ENCODE measurements at regions not wholly inside any gene's neighbourhood (a gene's known extent, or its start where the extent isn't known, plus 50 kb on each side); places are given as distances from the start of the nearest gene placed in this dataset.
"Not testable (repeated sequence)": the region's sequence is repeated elsewhere in the genome, so short reads cannot be mapped to it uniquely, and the experiment has no call there.

DNA sequence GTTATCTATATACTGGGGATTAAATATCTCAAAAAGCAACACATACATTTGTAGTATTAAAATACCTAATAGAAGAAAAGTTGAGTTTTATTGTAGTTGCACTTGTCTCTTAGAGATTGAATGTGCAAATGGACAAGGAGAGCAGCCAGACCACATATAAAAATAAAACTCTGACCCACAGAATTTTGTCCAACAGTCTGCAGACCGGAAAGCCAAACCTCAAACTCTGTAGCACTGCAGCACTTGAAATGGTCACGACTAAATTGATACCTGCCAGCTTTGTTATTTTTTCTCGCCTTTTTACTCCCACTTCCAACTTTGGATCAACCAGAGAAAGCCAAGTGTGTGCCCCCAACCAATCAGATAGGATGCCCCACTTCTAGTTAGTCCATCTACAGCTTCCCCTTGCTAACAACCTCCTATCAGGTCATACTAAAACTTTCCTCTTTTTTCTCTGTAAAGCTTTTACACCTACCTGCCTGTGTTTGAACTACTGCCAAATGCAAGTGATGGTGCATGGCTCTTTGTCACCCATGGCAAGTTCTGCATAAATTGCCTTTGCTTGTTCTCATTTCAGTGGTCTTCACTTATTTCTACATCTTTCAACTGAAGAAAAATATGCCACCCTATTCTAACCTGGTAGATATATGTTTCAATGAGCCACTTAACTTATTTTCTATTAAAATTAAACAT lies 1250.7 kb upstream of the SPRY2 start:
- DNase-seq, result no peak

DNA sequence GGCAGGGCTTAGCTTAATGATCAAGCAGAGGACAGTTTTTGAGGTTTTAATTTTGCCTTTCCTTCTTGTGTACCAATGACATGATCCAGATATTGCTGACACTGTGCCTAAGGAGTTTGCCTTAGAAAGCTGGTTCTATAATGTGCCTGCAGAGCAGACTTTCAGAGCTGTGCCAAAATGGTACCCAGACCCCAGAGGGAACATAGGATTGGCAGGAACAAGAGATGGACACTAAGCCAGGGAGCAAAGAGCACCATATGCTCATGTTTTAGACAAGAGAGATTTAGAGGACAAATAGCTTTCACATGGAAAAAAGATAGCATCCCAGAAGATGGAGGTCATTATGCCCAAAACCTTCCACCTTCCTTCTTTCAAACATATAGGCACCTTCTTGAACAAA lies 1241.5 kb upstream of the SPRY2 start:
- DNase-seq, result no peak

DNA sequence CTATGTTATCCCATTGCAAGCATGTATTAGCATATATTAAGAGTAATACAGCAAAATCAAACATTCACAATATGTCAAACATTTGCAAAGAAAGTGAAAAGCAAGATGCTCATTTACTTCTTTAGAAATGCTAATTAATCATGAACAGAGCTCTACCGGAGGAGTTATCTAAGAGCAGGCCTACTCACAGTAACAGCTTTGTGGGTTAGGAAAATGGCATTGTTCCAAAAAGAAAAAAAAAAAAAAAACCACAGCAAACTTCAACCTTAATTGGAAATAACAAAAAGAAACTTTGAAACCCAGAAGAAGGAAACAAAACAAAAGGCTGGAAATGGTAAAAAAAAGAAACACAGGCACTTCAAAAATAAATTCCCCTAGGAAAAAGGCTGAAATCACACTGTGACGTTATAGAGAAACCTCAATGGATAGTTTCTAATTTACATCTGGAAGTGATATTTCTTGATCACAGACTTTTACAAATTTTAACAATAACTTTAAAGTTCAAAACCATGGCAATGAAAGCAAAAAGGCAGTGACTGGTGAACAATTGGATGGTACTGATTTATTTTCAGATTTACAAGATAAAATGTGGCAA lies 1236.8 kb upstream of the SPRY2 start:
- DNase-seq, result no peak

DNA sequence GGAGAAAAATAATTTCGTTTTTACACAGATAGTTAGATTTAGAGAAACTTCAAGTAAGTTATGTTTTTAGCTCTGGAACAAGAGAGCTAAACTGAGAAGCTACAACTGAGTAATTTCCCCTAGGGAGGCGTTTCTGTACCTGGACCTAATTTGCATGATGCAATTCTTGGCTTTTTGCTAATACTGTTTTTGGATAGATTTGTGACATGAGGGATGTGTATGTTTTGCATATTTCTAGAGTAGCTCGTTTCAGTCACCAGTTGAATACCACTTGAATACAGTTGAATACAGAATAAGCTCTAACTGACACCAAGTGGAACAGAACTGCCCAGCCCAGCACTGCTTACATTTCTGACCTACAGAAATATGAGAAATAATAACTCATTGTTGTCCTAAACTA lies 1227.9 kb upstream of the SPRY2 start:
- no peak for DNase-seq

DNA sequence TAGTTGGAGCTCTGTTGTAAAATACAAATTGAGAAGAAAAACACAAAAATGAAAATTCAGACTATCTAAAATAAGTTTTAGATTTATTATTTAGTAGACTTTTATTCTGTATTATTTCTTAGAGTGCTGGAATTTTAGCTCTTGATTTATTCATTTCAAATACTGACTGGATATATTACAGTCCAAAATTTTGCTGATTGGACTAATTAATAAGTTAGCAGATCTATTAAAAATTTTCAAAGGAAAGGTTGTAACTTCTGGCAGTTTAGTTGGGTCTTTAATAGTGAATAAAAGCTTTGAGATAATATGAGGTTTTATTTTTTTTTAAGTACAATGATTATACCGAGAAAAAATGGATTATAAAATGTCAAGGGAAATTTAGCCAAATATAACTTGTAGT lies 1224.9 kb upstream of the SPRY2 start:
- no peak for DNase-seq

DNA sequence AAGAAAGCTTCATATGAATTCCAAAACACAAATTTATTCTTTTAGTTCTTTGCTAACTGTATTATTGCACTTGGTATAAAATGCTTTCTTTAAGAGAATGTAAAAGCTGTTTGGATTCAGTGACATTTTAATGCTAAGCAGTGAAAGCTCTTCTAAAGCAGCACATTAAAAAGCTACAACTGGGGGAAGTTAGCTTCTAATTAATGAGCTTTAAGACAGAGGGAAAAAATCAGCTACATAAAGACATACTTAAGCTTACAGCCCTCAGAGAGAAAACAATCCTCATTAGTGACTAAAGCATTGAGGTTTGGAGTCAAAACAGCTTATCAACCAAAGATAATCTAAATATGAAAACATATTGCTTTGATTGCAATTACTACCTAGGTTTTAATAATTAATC lies 1222.2 kb upstream of the SPRY2 start:
- DNase-seq, result no peak

DNA sequence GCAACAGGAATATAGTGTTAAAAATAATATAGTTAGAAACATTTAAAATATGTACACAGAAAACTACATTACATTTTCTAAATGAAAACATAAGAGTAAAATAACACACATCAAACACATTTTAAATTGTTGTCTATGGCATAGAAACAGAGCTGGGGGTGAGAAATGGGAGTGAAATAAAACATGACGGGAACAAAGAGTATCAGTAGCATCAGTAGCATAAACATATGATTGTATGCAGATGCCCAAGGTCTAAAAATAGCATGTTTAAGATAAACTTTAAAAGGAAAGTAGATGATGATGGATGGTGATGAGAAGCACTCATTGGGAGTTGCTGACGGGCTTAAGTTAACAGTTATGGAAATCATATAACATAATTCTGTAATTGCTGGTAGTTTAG lies 1221.7 kb upstream of the SPRY2 start:
- no peak for DNase-seq

DNA sequence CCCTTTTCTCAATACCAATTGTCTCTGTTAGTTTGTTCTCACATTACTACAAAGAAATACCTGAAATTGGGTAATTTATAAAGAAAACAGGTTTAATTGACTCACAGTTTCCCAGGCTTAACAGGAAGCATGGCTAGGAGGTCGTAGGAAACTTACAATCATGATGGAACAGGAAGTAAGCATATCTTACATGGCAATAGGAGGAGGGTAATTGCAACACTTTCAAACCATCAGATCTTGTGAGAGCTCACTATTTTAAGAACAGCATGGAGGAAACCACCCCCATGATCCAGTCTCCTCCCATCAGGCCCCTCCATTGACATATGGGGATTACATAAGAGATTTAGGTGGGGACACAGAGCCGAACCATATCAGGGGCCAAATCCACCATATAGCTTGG lies 1210.1 kb upstream of the SPRY2 start:
- DNase-seq, result no peak

DNA sequence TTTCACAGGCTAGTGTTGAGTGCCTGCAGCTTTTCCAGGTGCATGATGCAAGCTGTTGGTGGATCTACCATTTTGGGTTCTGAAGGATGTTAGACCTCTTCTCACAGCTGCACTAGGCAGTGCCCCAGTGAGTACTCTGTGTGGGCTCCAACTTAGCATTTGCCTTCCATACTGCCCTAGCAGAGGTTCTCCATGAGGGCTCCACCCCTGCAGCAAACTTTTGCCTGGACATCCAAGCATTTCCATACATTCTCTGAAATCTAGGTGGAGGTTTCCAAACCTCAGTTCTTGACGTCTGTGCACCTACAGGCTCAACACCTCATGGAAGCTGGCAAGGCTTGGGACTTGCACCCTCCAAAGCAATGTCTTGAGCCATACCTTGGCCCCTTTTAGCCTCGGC lies 1205.4 kb upstream of the SPRY2 start:
- not testable (repeated sequence) for DNase-seq

DNA sequence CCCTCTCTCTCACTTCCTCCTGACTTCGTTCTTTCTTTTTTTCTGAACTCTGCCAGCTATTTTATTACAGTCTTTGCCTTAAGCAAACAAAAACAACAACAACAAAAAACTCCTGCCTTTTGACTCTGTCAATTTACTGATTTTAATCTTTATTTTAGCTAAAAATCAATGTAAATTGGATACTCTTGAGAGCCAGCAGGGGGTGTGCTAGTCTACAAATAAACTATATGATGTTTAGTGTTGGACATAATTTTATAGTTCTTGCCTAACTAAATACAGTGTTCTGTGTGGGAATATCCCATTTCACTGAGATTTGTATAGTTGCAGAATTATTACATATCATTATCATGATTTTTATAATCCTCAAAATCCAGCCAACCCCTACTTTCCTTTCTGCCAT lies 1199.9 kb upstream of the SPRY2 start:
- no peak for DNase-seq

DNA sequence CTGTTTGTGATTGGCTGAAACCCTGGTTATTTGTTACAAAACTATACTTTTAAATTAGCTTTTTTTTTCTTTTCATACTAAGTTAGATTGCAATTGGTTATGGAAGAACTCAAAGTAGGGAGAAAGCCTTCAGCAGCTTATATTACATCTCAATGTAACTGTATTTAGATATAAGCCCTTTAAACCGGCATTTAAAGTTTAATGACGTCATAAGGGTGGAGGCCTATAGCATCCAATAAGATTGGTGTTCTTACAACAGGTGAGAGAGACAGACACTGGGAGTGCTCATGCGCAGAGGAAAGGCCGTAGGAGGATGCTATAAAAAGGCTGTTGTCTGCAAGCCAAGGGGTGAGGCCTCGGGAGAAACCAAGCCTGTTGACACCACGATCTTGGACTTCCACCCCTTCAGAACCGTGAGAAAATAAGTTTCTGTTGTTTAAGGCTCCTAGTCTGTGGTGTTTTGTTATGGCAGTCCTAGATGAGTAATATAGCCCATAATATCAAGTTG lies 1198.8 kb upstream of the SPRY2 start:
- no peak for DNase-seq

DNA sequence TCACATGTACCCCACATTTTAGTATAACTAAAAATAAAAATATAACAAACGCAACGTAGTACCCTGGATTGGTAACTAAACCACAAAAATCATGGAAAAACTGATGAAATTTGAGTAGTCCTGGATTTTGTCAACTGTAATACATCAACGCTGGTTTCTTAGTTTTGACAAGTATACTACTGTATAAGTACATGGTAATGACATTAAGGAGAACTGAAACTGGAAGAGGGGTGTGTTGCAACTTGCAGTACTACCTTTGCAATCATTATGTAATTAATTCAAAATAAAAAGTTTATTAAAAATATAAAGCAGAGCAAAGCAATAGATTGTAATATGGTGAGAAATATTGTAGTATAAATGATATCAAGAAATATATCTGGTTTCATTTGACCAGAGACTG lies 1158.0 kb upstream of the SPRY2 start:
- no peak for DNase-seq

DNA sequence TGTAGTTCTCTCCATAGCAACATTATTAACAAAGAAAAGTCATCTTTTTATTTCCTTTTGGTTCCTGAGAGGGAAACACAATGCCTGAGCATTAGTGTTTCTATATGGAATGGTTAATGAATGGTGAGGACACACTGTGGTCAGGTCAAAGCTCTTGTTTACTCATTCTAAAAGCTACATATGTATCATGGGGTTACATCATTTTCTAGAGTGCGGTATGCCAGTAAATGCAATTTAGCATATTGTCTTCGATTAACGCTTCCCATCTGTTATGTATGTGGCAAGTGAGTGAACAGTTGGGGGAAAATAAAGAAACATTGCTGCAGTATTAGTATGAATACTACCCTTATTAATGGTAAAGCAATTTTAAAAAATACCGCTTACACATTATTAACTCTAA lies 1152.2 kb upstream of the SPRY2 start:
- no peak for DNase-seq

DNA sequence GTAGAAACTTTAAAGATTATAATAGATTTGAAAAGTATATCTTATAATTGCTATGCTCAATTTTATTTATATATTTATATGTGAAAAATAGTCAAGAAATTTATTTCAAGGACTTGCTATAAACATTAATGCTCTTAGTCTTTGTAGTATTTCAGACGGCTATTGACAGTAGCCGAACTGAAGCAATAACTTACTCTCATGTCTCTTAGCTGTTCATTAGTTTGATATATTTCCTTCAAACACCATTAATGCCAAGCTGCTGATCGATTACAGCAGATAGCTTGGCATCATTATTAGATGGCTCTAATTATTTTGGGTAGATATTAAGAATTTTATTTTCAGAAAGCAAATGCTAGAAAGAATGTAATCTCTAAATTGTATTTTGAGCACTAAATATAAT lies 1151.5 kb upstream of the SPRY2 start:
- DNase-seq, result no peak

DNA sequence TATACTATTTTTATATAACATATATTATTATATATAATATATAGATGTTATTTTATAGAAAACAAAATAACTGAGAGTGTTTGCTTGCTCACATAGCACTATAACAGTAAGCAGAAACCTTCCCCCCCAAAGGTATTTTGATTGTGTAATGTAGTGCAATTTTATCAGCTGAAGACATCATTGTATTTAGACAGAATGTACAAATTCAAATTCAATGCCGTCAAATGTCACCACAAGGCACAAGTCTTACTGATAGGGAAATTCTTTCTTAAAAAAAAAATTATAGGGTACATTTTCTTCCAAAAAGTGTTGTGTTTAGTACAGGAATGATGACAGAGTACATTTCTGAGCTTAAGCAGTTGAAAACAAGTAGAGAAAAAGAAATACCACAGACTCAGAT lies 1147.1 kb upstream of the SPRY2 start:
- DNase-seq, result no peak

DNA sequence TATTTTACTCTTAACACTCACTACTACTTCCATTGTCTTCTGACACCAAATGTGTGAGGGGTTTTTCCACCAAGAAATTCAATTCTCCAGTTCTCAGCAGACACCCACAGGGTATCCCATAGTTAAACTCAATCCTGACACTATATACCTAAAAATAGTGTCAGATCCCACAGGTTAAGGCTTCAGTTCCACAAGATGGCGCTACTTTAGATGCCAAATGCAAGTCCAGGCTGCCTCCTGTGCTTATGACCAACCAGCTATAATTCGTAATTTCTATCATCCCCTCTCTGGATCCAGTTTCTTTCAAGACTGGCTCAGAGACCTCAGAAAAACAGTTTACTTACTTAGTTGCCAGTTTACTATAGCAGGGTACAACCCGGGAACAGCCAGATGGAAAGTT lies 1146.2 kb upstream of the SPRY2 start:
- DNase-seq, result no peak

DNA sequence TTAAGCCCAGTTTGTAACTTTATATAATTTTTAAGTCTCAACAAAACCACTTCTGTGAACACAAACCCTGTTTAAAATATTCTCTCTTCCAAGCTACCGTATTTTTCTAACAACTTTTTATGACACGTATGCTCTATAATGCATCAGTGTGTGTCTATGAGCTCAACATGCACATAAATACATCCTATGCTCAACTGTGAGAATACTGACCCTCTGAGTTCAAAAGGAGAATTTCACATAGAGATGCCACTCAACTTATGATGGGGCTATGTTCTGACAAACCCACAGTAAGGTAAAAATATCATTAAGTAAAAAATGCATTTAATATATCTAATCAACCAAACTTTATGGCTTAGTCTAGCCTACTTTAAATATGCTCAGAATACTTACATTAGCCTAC lies 1139.7 kb upstream of the SPRY2 start:
- no peak for DNase-seq

DNA sequence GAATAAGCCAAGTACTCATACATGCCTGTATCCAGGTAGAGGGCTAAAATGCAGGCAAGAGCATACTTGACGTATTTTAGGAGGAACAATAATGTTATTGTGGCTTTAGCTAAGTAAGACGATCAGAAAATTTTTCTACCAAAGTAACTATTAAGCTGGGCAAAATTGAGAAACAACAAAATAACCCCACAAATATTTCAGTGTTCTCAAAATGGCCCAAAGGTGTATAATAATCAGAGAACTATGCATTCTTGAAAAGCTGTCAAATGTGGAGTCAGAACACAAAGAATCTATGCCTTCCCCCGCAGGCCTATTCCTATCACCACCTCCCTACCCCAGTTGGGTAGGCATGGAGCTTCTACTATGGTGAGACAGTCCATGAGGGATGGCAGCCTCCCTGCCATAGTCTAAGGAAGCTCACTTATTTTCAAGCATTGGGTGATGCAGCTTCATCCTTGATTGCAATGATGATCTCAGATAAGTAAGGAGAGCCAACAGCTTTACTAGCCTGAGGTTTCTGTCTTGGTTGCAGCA lies 1132.5 kb upstream of the SPRY2 start:
- no peak for DNase-seq

DNA sequence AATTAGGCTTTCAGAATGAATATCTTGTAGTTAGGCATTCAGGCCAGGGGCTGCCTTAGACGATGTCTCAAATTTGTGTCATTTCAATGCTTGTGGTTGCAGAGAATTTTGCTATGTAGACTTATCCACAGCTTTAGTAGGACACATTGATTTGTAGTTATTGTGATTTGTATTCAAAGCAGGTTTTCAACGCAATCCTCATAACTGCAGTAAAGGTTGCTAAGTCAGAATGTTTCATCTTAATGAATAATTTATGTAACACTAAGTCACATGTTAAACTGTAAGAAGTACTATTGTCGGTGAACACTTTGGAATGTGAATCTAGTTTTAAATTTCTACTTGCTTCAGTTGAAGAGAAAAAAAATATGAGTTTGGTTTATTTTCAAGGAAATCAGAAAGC lies 1117.2 kb upstream of the SPRY2 start:
- DNase-seq, result no peak

DNA sequence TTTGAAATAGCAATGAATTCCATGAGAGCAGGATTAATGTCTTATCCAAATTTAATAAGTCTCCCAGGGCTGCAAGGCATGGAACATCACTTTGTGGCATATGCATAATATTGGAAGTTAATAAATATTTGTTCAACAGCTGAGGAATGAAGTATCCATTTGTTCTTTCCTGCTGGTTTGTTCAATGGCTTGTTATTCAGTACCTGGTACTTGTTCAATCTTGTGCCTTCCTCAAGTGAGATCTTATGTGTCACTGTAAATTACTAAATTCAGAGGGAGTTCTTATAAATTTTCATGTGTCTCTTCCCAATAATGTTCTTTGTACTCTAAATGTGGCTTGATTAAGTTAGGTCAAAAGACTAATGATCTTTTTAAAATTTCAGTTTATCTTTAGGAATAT lies 1105.5 kb upstream of the SPRY2 start:
- no peak for DNase-seq

DNA sequence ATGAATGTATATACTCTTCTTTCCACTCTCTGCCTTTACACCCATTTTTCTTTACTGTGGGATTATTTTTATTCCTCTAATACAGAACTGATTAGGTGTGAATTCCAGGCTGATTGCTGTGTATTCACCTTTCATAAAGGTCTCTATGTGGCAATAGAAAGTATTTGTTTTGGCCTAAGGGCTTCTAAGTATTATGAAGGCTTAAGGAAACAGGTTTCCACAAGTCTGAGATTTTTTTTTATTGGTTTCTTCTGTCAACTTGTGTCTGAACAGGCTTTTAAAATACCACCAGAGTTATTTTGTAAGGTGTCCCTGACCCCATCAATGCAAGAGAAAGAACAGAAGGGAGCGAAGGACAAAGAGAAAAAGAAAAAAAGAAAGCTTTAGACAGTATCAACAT lies 1102.0 kb upstream of the SPRY2 start:
- no peak for DNase-seq

DNA sequence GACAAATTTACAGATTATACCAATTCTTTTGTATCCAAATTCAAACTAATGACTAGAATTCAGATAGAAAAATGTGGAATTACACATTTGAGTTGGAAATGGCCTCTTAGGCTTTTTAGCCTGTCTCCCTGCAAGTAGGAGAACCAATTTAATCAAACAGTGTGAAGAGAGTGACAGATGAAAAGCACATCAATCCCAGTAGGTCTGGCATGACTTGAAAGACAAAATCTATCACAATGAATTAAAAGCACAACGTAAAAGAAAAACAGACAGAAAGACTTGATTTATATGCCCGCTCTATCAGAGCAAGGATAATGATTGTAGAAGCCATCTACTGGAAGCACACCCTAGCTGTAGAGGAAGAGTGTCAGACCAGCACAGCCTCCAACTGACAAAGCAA lies 1084.4 kb upstream of the SPRY2 start:
- DNase-seq, result no peak

DNA sequence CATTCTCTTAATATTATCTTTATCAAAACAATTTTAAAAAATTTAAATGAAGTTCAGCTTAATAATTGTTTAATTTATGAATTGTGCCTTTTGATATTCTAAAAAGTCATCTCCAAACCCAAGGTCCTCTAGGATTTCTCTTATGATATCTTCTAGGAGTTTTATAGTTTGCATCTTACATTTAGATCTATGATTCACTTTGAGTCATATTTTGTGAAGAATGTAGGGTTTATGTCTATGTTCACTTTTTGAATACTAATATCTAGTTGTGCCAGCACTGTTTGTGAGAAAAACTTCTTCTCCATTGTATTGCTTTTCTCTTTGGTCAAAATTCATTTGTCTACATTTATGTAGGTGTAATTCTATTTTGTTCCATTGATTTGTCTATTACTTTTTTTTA lies 1068.4 kb upstream of the SPRY2 start:
- DNase-seq, result no peak

DNA sequence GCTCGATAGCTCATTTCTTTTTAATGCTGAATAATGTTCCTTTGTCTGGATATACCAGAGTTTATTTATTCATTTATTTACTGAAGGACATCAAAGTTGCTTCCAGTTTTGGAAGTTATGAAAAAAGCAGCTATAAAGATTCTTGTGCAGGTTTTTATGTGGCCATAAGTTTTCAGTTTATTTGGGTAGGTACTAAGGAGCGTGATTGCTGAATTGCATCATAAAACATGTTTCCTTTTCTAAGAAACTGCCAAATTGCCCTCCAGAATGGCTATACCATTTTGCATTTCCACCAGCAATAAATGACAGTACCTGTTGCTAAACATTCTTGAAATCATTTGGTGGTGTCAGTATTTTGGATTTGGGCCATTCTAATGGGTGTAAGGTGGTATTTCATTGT lies 1067.7 kb upstream of the SPRY2 start:
- DNase-seq, result no peak
